NCI-H748 (cell line): ENCODE measurements at regions not wholly inside any gene's neighbourhood (a gene's known extent, or its start where the extent isn't known, plus 50 kb on each side); places are given as distances from the start of the nearest gene placed in this dataset.
"Not testable (repeated sequence)": the region's sequence is repeated elsewhere in the genome, so short reads cannot be mapped to it uniquely, and the experiment has no call there.

Experiments used
- DNase-seq: peaks from one replicate; lab custom pipeline; 2025; ENCODE audit not compliant: unreplicated experiment; lab: John Stamatoyannopoulos, UW

DNA sequence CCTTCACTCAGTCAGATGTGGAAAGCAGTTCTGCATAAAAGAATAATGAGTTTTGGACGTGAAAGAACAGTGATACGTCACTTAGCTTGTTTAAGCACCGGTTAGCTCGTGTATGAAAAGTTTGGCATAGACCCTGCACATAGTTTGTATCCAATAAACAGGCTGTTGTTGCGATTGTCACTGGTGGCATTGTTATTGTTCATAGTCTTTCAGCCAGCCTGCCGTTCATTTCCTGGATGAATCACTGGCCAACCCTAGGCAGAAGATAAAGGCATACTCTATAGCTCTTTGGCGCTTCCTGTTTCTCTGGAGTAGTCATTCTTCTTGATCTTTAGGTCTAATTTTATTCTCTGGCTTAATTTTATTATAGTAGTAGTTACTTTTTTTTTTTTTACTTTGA is 57.8 kb upstream of the ANKRD30A start:
- no peak for DNase-seq

DNA sequence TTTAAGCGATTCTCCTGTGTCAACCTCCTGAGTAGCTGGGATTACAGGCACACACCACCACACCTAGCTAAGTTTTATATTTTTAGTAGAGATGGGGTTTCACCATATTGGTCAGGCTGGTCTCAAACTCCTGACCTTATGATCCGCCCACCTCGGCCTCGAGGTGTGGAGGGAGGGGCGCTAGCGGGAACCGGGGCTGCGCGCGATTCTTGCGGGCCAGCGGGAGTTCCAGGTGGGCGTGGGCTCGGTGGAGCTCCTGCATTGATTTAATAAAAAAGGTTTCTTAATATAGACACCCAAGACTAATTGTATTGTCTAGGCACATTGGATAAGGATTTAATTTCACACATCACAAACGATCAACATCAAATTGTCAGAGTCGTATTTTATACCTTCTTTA is 63.1 kb upstream of the ANKRD30A start:
- DNase-seq, result not testable (repeated sequence)

GRCh38 chr10:37057261-37057660 is 68.1 kb upstream of the ANKRD30A start:
- no peak for DNase-seq

DNA sequence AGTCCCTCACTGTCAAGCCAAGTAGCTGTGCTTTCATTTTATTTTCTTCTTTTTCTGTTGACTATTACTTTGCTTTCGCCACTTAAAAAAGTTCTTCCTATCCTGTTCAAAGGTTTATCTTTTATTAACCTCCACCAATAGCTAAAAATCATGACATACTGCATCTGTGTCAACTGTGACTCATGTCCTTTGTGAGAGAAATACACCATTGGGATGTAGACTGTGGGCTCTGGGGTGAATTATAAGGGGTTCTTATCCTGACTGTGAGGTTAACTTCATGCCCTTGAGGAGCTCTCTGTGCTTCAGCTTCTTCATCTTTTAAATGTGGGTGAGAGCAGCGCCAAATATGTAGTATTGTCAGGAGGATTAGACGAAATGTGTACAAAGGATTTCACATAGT is 71.9 kb upstream of the ANKRD30A start:
- DNase-seq, result no peak

DNA sequence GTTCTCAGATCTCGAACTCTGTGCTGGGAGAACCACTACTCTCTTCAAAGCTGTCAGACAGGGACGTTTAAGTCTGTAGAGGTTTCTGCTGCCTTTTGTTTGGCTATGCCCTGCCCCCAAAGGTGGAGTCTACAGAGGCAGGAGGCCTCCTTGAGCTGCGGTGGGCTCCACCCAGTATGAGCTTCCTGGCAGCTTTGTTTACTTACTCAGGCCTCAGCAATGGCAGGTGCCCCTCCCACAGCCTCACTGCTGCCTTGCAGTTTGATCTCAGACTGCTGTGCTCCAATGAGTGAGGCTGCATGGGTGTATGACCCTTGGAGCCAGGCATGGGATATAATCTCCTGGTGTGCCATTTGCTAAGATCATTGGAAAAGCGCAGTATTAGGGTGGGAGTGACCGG is 75.4 kb upstream of the ANKRD30A start:
- not testable (repeated sequence) for DNase-seq

- not testable (repeated sequence) for DNase-seq
Measured at GRCh38 chr10:37044319-37044718, 81.1 kb upstream of the ANKRD30A start.

DNA sequence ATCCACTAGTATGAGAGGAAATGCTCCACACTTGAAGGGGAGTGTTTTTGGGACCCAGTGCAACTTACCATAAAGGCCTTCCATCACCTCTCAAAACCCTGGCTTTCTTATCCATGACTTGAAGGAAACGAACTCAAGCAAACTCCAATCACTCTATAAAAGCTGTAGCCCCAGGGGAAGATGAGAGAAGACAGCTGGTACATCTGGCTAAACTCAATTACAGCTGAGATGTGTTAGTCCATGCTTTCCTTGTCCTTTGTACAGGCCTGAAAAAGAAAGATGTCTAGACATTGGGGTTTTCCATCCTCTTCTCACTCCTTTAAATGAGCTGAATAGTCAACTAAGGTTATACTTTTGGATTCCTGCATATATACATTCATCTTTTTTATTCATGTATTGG is 89.5 kb upstream of the ANKRD30A start:
- no peak for DNase-seq

- no peak for DNase-seq
Measured at GRCh38 chr10:37015498-37015897, 109.9 kb upstream of the ANKRD30A start.

- no peak for DNase-seq
Measured at GRCh38 chr10:37010741-37011140, 114.7 kb upstream of the ANKRD30A start.

DNA sequence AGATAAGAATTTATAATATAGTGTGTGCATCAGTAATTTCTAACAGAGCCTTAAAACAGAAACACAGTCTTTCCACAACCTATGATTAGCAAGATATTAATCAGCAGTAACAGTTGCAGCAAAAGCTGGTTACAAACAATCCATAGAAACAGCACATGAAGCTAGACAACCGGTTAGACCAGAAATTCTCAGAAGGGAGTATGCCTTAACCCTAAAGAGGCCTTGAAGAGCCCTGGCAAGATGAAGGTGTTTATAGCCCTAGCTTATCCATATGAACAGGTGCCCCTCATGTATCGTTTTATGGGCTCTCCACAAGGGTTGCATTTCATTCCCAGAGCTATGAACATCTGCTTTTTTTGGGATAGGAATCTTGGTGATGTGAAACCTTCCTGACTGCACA is 117.1 kb upstream of the ANKRD30A start:
- DNase-seq, result peak; percentile 15

GRCh38 chr10:37003126-37003525 is 122.3 kb upstream of the ANKRD30A start:
- DNase-seq, result no peak

DNA sequence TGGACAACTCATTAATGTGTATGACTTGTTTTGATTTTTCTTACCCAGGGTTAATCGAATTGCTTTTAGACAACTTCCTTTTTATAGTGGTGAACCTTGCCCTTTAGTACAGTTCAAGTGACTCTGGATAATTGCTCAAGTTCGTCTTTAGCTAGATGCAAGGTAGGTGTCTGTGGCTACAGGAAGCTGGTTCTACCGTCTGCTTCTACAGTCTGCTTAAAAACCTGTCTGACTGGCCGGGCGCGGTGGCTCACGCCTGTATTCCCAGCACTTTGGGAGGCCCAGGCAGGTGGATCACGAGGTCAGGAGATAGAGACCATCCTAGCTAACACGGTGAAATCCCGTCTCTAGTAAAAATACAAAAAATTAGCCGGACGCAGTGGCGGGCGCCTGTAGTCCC is 129.6 kb upstream of the ANKRD30A start:
- DNase-seq, result not testable (repeated sequence)

DNA sequence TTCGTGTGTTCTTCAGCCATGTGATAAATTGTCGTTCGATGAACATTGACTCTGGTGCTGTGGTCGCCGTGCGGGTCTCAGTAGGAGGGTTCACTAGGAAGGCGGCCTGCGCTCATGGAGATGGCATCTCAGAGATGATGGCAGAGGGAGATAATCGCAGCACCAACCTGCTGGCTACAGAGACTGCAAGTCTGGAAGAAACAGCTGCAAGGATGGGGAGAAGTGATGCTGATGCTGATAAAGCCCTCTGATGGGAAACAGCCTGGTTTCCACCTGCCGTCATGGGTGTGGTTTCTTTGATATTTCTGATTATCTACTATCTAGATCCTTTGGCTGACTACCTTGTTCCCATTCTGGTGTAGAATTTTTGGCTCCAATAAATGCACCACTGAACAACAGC is 130.5 kb upstream of the ANKRD30A start:
- DNase-seq, result no peak

- no peak for DNase-seq
Measured at GRCh38 chr10:36989233-36989632, 136.2 kb upstream of the ANKRD30A start.

DNA sequence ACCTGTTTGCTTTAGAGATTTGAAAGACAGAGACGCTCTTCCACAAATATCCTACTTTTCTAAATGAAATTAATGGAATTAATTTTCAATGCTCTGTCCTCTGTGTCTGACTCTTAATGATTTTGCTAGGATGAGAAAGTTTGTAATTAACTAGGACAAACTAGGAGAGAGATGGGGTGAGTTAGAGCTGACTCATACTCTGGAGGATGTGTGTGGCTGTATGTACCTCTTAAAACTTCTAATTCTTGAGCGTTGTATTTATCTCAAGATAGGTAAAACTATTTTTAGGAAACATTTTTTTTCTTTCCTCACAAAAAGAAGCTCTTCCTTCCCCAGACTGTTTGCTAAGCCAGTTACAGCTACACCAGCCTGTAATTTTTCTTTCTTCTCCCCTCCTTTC is 178.8 kb upstream of the ANKRD30A start:
- no peak for DNase-seq

- peak; percentile 22 for DNase-seq
Measured at GRCh38 chr10:36943544-36943943, 181.9 kb upstream of the ANKRD30A start.

DNA sequence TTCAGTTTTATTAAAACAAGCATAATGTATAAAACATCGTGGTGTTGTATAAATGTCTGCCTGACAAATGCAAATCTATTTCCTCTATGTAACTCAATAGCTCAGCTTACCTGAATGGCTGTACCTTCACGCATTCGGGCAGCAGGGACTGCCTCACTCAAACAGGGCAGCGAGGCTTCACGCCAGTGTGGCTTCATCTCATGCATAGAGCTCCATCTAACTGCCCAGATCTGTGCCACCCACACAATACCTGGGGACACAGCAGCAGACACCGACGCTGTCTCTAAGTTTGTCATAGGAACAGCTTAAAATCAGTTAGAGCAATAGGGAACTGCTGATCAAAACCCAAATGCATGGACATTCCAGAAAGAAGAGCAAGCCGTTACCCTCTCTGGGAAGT is 182.8 kb upstream of the ANKRD30A start:
- peak; percentile 46 for DNase-seq

DNA sequence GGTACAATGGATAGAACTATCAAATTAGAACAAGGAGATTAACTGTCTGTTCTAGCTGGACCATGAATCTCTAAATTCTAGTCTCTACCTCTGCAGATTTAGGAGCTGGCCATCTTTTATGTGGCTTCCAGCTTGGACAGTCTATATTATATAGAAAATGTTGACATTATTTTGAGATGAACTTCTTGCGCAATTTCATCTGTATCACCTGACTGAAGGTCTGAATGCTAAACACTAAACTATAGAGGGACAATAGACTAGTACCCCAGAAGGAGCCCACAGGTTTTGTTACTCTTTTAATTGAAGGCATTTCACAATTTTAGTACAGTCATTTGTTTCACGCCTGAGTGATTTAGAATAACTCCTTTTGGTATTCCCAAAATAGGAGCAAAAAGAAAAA is 222.4 kb upstream of the ANKRD30A start:
- DNase-seq, result no peak

DNA sequence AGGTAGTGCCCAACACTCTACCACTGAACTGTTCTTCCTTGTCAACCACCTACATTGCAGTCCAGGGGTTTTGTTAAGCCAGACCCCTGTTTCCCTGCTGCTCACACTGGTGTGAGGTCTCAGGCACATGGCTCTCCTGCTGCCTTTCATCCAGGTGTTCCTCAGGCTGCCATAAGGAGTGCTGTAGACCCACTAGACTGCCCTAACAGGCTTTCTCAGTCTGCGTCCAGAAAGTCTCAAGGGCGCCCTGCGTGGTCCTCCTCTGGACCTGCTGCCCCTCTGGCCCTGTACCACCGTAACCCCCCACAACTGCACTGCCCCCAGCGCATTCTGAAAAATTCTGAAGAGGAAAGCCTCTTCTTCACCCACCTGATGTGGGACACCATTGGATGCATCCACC is 225.7 kb upstream of the ANKRD30A start:
- no peak for DNase-seq

DNA sequence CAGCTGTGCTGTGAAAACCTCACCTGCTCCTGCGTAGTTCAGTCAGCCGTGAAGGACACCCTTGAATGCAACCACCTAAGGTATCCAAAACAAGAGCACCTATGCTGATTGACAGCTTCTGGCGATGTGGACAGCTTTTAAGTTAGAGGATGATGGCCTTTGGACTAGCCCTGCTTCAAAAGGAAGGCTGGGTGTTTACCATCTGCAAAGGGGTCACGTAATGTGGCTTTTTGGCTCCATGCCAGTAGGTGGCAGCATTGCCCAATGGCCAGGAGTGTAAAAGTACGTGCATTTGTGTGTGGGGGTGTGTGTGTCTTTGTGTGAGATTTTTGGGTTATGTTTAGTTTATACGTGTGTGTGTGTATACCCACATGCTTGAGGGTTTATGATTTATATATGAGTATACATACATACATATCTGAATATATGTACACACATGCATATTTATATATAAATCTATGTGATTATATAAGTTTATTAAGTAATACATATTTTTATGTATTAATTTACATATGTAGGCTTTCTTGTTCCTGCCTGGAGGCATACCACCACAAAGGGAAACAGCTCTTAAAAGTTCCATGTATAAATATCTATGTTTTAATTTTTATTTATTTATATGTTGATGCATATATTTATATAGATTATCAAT is 236.3 kb upstream of the ANKRD30A start:
- peak; percentile 65 for DNase-seq

DNA sequence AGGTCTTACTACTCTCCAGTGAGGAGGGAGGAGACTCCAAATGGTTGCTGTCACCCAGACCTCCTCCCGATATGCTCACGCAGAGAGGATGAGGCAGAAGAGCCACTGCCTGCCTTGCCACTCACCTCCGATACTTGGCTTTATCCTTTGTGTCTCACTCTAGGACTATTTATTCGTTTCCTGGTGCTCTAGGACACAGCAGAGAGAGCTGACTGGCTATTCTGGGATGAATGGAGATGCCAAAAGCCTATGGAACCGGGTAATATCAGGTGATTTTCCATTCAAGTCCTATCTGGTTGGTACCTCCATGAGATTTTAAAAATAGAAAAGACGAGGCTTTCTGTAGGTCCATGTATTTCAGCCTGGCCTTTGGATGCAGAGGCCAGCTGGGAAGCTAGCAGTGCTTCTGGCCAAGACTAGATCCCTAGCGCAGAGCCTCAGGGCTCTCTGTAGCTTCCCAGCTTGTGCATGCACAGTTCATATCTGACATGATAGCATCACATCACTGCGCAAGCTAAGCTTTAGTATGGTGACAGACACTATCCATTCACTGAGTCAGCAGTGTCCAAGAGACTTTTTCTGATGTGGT is 239.0 kb upstream of the ANKRD30A start:
- DNase-seq, result no peak

- DNase-seq, result no peak
Measured at GRCh38 chr10:36885746-36886145, 239.7 kb upstream of the ANKRD30A start.

DNA sequence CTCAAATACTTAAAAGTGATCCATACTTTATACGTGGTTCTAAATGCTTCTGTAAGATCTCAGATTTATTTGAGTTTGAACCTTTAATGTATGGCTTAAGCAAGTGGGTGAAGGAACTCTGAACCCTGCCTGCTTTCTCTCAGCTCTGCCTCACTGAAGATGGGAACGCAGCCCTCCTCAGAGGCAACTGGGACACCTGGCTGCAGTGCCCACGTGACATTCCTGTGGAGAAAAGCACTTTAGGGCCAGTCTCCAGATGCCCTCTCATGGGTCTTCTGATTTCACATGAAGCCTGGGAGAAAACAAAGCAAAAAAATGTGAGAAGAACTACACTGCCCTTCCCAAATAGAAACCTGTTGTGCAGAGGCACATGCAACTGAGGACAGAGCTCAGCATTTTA is 242.6 kb upstream of the ANKRD30A start:
- DNase-seq, result no peak
